ENCODE measurements at regions not wholly inside any gene's neighbourhood (a gene's known extent, or its start where the extent isn't known, plus 50 kb on each side); places are given as distances from the start of the nearest gene placed in this dataset.

DNA sequence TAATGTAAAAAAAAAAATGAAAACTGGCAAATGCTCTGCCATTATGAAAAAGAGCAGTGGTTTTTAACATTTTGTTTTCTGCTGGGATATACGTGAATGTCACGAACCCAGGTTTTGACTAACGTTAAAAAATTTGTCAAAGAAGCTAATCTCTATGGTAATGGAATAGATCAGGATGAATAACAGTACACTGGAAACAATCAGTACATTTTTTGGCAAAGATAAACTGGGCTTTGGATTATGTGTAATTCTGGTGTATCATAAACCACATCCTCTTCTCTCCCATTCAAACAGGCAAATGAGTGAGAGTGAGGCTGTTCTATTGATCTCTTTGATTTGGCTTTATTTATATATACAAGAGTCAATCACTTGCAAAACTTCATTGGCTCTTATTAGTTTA, 207.0 kb upstream of the IRX3 start:
- H3K27me3 Mint-ChIP-seq (ENCODE audit: unreplicated experiment) = peaks cover 38% of the 10 kb centered on the region
- intact Hi-C loops (cut with micrococcal nuclease; ENCODE audit: unreplicated experiment) = no loop called here
- no peaks in the 10 kb centered on the region for H3K36me3 Mint-ChIP-seq (ENCODE audit: insufficient read depth, unreplicated experiment)
- DNase-seq = no peak
- no TSS peak for BruUV-seq (replicated peaks)
- CTCF ChIA-PET = no interaction called here
- H3K9me3 Mint-ChIP-seq (ENCODE audit: low read depth, unreplicated experiment) = peaks cover 6% of the 10 kb centered on the region
- H3K27ac Mint-ChIP-seq (ENCODE audit: unreplicated experiment) = no peak overlapping the region
- no peak overlapping the region for H3K4me3 Mint-ChIP-seq (ENCODE audit: low read depth, unreplicated experiment)
- no peak for TF ChIP-seq CTCF (IDR thresholded peaks at IDR 0.05; ENCODE audit: unreplicated experiment)
- H3K4me1 Mint-ChIP-seq (ENCODE audit: low read depth, unreplicated experiment) = no peaks in the 10 kb centered on the region

GRCh38 chr16:54493061-54493460, 206.5 kb upstream of the IRX3 start:
- intact Hi-C loops (cut with micrococcal nuclease; ENCODE audit: unreplicated experiment) = no loop called here
- no peak for TF ChIP-seq CTCF (IDR thresholded peaks at IDR 0.05; ENCODE audit: unreplicated experiment)
- Mint-ChIP-seq H3K36me3 (ENCODE audit: insufficient read depth, unreplicated experiment) (no peaks in the 10 kb centered on the region), H3K9me3 (ENCODE audit: low read depth, unreplicated experiment) (peaks cover 6% of the 10 kb centered on the region), H3K4me3 (ENCODE audit: low read depth, unreplicated experiment) (no peak overlapping the region), H3K4me1 (ENCODE audit: low read depth, unreplicated experiment) (no peaks in the 10 kb centered on the region), H3K27ac (ENCODE audit: unreplicated experiment) (no peak overlapping the region), H3K27me3 (ENCODE audit: unreplicated experiment) (peaks cover 44% of the 10 kb centered on the region)
- DNase-seq = no peak
- no TSS peak for BruUV-seq (replicated peaks)
- CTCF ChIA-PET = no interaction called here

DNA sequence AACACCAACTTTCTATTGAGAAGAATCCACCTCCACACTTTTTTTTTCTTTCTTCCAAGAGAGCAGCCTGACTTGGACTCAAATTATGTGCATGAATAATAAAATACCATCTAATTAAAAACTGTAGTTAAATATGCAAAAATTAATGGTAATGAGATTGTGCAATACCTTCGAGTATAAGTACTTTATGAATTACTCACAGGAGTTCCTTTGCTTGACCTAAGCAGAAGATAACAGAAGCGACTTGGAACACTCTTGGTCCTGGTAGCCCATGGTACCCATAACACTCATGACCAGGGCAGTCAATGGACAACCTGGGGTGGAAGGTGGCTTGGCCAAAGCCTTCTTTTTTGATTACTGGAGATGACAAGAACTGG, 203.5 kb upstream of the IRX3 start:
- no TSS peak for BruUV-seq (replicated peaks)
- Mint-ChIP-seq H3K27ac (ENCODE audit: unreplicated experiment) (no peak overlapping the region), H3K36me3 (ENCODE audit: insufficient read depth, unreplicated experiment) (no peaks in the 10 kb centered on the region), H3K4me1 (ENCODE audit: low read depth, unreplicated experiment) (no peaks in the 10 kb centered on the region), H3K27me3 (ENCODE audit: unreplicated experiment) (peaks cover 49% of the 10 kb centered on the region), H3K9me3 (ENCODE audit: low read depth, unreplicated experiment) (no peaks in the 10 kb centered on the region), H3K4me3 (ENCODE audit: low read depth, unreplicated experiment) (no peak overlapping the region)
- CTCF ChIA-PET = no interaction called here
- no peak for TF ChIP-seq CTCF (IDR thresholded peaks at IDR 0.05; ENCODE audit: unreplicated experiment)
- no peak for DNase-seq
- intact Hi-C loops (cut with micrococcal nuclease; ENCODE audit: unreplicated experiment) = no loop called here

DNA sequence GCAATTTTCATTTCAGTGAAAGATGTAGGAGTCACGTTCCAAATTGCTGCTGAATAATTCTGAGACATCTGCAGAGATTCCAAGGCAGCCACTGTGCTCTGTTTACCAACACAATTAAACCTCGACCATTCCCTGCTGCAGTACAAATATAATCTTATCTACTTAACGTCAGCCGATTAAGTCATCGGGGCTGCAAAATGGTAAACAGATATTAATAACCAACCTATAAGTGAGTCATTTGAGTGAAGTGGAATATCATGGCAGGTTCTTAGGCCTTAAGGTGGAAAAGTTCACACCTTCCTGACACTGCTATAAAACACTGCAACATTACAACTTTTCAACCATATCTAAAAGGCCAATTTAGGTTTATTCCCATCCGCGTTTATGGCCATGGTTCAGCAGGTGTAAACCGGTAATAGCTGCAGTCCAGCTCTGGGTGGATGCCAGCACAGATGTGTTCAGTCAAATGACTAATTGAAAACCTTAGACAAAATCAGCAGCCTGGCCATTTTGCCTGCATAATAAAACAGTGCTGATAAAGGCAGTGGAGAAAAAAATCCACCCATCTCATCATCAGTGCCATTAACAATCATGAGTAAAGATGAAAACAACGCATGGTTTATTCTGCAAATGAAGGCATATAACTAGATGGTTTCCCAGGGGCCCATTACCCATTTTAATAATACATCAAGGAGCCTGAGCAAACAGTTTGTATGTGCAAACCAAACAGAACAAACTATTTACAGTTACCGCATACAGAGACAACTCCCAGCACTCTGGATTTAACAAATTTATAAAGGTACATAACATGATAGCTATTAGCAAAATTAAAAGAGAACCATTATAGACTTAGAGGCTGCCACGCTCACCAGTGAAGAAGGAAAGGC, 202.9 kb upstream of the IRX3 start:
- Mint-ChIP-seq H3K4me3 (ENCODE audit: low read depth, unreplicated experiment) (no peak overlapping the region), H3K36me3 (ENCODE audit: insufficient read depth, unreplicated experiment) (no peaks in the 10 kb centered on the region), H3K9me3 (ENCODE audit: low read depth, unreplicated experiment) (no peaks in the 10 kb centered on the region), H3K27ac (ENCODE audit: unreplicated experiment) (no peak overlapping the region), H3K27me3 (ENCODE audit: unreplicated experiment) (peaks cover 54% of the 10 kb centered on the region), H3K4me1 (ENCODE audit: low read depth, unreplicated experiment) (no peaks in the 10 kb centered on the region)
- DNase-seq = no peak
- no peak for TF ChIP-seq CTCF (IDR thresholded peaks at IDR 0.05; ENCODE audit: unreplicated experiment)
- CTCF ChIA-PET = no interaction called here
- BruUV-seq (replicated peaks) = no TSS peak
- intact Hi-C loops (cut with micrococcal nuclease; ENCODE audit: unreplicated experiment) = no loop called here
